ENCODE measurements at regions not wholly inside any gene's neighbourhood (a gene's known extent, or its start where the extent isn't known, plus 50 kb on each side); places are given as distances from the start of the nearest gene placed in this dataset.

- DNase-seq (ENCODE audit: low spot score) = no peak
These were observed 410.7 kb upstream of the KIRREL3 start for GRCh38 chr11:127411283-127411682.

- no peak for DNase-seq (ENCODE audit: low spot score)
These were observed 394.5 kb upstream of the KIRREL3 start for GRCh38 chr11:127395034-127395433.

- no peak for DNase-seq (ENCODE audit: low spot score)
These were observed 393.0 kb upstream of the KIRREL3 start for GRCh38 chr11:127393460-127393997.

- DNase-seq (ENCODE audit: low spot score) = no peak
These were observed 392.0 kb upstream of the KIRREL3 start for GRCh38 chr11:127392575-127392974.

- DNase-seq (ENCODE audit: low spot score) = no peak
These were observed 389.9 kb upstream of the KIRREL3 start for GRCh38 chr11:127390465-127390864.

GRCh38 chr11:127385071-127385470, 384.5 kb upstream of the KIRREL3 start:
- no peak for DNase-seq (ENCODE audit: low spot score)

- DNase-seq (ENCODE audit: low spot score) = no peak
These were observed 382.5 kb upstream of the KIRREL3 start for GRCh38 chr11:127383026-127383425.

GRCh38 chr11:127381247-127381646, 380.7 kb upstream of the KIRREL3 start:
- DNase-seq (ENCODE audit: low spot score) = no peak

GRCh38 chr11:127379686-127380085, 379.1 kb upstream of the KIRREL3 start:
- DNase-seq (ENCODE audit: low spot score) = no peak

GRCh38 chr11:127376301-127376700, 375.7 kb upstream of the KIRREL3 start:
- no peak for DNase-seq (ENCODE audit: low spot score)

- no peak for DNase-seq (ENCODE audit: low spot score)
These were observed 368.8 kb upstream of the KIRREL3 start for GRCh38 chr11:127369356-127369755.

- no peak for DNase-seq (ENCODE audit: low spot score)
These were observed 362.3 kb upstream of the KIRREL3 start for GRCh38 chr11:127362754-127363308.

- DNase-seq (ENCODE audit: low spot score) = no peak
These were observed 357.6 kb upstream of the KIRREL3 start for GRCh38 chr11:127358160-127358559.

- no peak for DNase-seq (ENCODE audit: low spot score)
These were observed 349.9 kb upstream of the KIRREL3 start for GRCh38 chr11:127350476-127350875.

GRCh38 chr11:127345819-127346459, 345.4 kb upstream of the KIRREL3 start:
- peak; percentile 56 for DNase-seq (ENCODE audit: low spot score)

GRCh38 chr11:127340438-127340837, 339.9 kb upstream of the KIRREL3 start:
- no peak for DNase-seq (ENCODE audit: low spot score)

- no peak for DNase-seq (ENCODE audit: low spot score)
These were observed 338.8 kb upstream of the KIRREL3 start for GRCh38 chr11:127339376-127339775.

- DNase-seq (ENCODE audit: low spot score) = no peak
These were observed 338.1 kb upstream of the KIRREL3 start for GRCh38 chr11:127338380-127339259.

- no peak for DNase-seq (ENCODE audit: low spot score)
These were observed 333.9 kb upstream of the KIRREL3 start for GRCh38 chr11:127334466-127334865.

- DNase-seq (ENCODE audit: low spot score) = no peak
These were observed 332.3 kb upstream of the KIRREL3 start for GRCh38 chr11:127332896-127333295.

GRCh38 chr11:127330044-127330443, 329.5 kb upstream of the KIRREL3 start:
- no peak for DNase-seq (ENCODE audit: low spot score)

- no peak for DNase-seq (ENCODE audit: low spot score)
These were observed 307.7 kb upstream of the KIRREL3 start for GRCh38 chr11:127308291-127308690.

GRCh38 chr11:127307700-127308099, 307.1 kb upstream of the KIRREL3 start:
- no peak for DNase-seq (ENCODE audit: low spot score)

Data from RKO (cell line).